NCI-H187 (cell line): ENCODE measurements at regions not wholly inside any gene's neighbourhood (a gene's known extent, or its start where the extent isn't known, plus 50 kb on each side); places are given as distances from the start of the nearest gene placed in this dataset.

ENCODE experiments used
- DNase-seq, 2 experiments: peaks; one replicate each; lab custom pipeline; 2025; lab: John Stamatoyannopoulos, UW

- no peak for DNase-seq
Observed at GRCh38 chrX:10747975-10748374, 127.6 kb upstream of the MID1 start.

GRCh38 chrX:10749113-10749512 is 128.7 kb upstream of the MID1 start:
- no peak for DNase-seq

GRCh38 chrX:10750581-10750980 is 130.2 kb upstream of the MID1 start:
- DNase-seq = no peak

- DNase-seq = no peak
Observed at GRCh38 chrX:10753116-10753515, 132.7 kb upstream of the MID1 start.

- DNase-seq = no peak
Observed at GRCh38 chrX:10754445-10754844, 134.1 kb upstream of the MID1 start.

GRCh38 chrX:10755439-10756334 is 135.3 kb upstream of the MID1 start:
- DNase-seq = no peak

- DNase-seq = no peak
Observed at GRCh38 chrX:10756441-10756840, 136.1 kb upstream of the MID1 start.

GRCh38 chrX:10759141-10759799 is 138.9 kb upstream of the MID1 start:
- DNase-seq = no peak

- no peak for DNase-seq
Observed at GRCh38 chrX:10761447-10761846, 141.1 kb upstream of the MID1 start.

GRCh38 chrX:10769195-10769594 is 148.8 kb upstream of the MID1 start:
- DNase-seq = peak; percentile 12 to 48

- peak; percentile 21 to 77 for DNase-seq
Observed at GRCh38 chrX:10769696-10770619, 149.6 kb upstream of the MID1 start.

GRCh38 chrX:10773318-10773717 is 152.9 kb upstream of the MID1 start:
- DNase-seq = no peak

- no peak for DNase-seq
Observed at GRCh38 chrX:10781847-10782530, 161.6 kb upstream of the MID1 start.

- no peak for DNase-seq
Observed at GRCh38 chrX:10783451-10783995, 163.1 kb upstream of the MID1 start.

- no peak for DNase-seq
Observed at GRCh38 chrX:10787264-10787663, 166.9 kb upstream of the MID1 start.

GRCh38 chrX:10794203-10794630 is 173.8 kb upstream of the MID1 start:
- DNase-seq = no peak

GRCh38 chrX:10795721-10796120 is 175.3 kb upstream of the MID1 start:
- DNase-seq = no peak

GRCh38 chrX:10797466-10797865 is 177.1 kb upstream of the MID1 start:
- DNase-seq = no peak

GRCh38 chrX:10798041-10798440 is 177.7 kb upstream of the MID1 start:
- no peak for DNase-seq

GRCh38 chrX:10800796-10801195 is 180.4 kb upstream of the MID1 start:
- no peak for DNase-seq

- no peak for DNase-seq
Observed at GRCh38 chrX:10811111-10811510, 190.7 kb upstream of the MID1 start.
